IMR-90 (cell line): ENCODE measurements at regions not wholly inside any gene's neighbourhood (a gene's known extent, or its start where the extent isn't known, plus 50 kb on each side); places are given as distances from the start of the nearest gene placed in this dataset.

Experiments
- ATAC-seq: fragments of 200-7000 bp; cut with Tn5 transposase; 2 replicates; pipeline ENCODE4 v1.9.1; 2020; ENCODE audit warnings: low read depth, mild to moderate bottlenecking, moderate library complexity
- BruUV-seq: library from RNA; stranded (reverse); fragments of 400-500 nt; replicated peaks from 2 replicates; lab custom pipeline; 2021; lab: Mats Ljungman, UMichigan
- CTCF ChIA-PET: fragments of 300-600 bp; formaldehyde crosslinking; extraction: SDS; loops from one replicate; lab custom pipeline; 2021; ENCODE audit warnings: antibody characterized with exemption; lab: Yijun Ruan, JAX
- POLR2A ChIA-PET: fragments of 300-600 bp; sonication (Branson Sonifier 250); formaldehyde crosslinking; loops from one replicate; lab custom pipeline; 2022; ENCODE audit warnings: antibody characterized with exemption; ENCODE audit not compliant: unreplicated experiment; lab: Charles Lee
- DNase-seq: peaks from one replicate; pipeline ENCODE4 v3.0.0; 2013
- H2AFZ ChIP-seq: replicated peaks from 2 replicates; pipeline ENCODE3; 2013; ENCODE audit warnings: low read length, mild to moderate bottlenecking; ENCODE audit not compliant: poor library complexity
- H2AK5ac ChIP-seq: 2 replicates; pipeline ENCODE4 v1.6.1; 2013; ENCODE audit warnings: low read depth, low read length, inconsistent platforms
- H2AK9ac ChIP-seq: replicated peaks from 2 replicates; pipeline ENCODE3; 2013; ENCODE audit warnings: mild to moderate bottlenecking, low read depth, low read length, moderate library complexity; ENCODE audit not compliant: poor library complexity
- H2BK120ac ChIP-seq: 2 replicates; pipeline ENCODE4 v1.6.1; 2013; ENCODE audit warnings: low read depth, low read length, inconsistent platforms
- H2BK15ac ChIP-seq: 3 replicates; pipeline ENCODE4 v1.6.1; 2013; ENCODE audit warnings: low read depth, low read length, inconsistent platforms
- H2BK20ac ChIP-seq: 2 replicates; pipeline ENCODE4 v1.6.1; 2013; ENCODE audit warnings: low read depth, mild to moderate bottlenecking, inconsistent platforms, low read length, moderate library complexity
- H2BK5ac ChIP-seq: 2 replicates; pipeline ENCODE4 v1.6.1; 2013; ENCODE audit warnings: mild to moderate bottlenecking, low read depth, low read length, inconsistent platforms; ENCODE audit not compliant: poor library complexity, severe bottlenecking
- H3K14ac ChIP-seq: replicated peaks from 2 replicates; pipeline ENCODE4 v1.6.1; 2013; ENCODE audit warnings: low read depth, low read length, inconsistent platforms
- H3K18ac ChIP-seq: 2 replicates; pipeline ENCODE4 v1.6.1; 2013; ENCODE audit warnings: low read depth, low read length, control low read depth
- H3K23ac ChIP-seq: 2 replicates; pipeline ENCODE4 v1.6.1; 2013; ENCODE audit warnings: low read depth, low read length, inconsistent platforms
- H3K27ac ChIP-seq: 2 replicates; pipeline ENCODE4 v1.5.1; 2013; ENCODE audit warnings: mild to moderate bottlenecking, control low read depth, low read length; ENCODE audit not compliant: insufficient read depth
- H3K27me3 ChIP-seq: 2 replicates; pipeline ENCODE4 v1.6.1; 2013; ENCODE audit warnings: low read length; ENCODE audit not compliant: control insufficient read depth, insufficient read depth
- H3K36me3 ChIP-seq: 2 replicates; pipeline ENCODE4 v1.6.1; 2013; ENCODE audit warnings: low read length, mixed read lengths; ENCODE audit not compliant: control insufficient read depth, insufficient read depth
- H3K4ac ChIP-seq: 2 replicates; pipeline ENCODE4 v1.6.1; 2013; ENCODE audit warnings: low read depth, low read length, inconsistent platforms
- H3K4me1 ChIP-seq: 2 replicates; pipeline ENCODE4 v1.6.1; 2013; ENCODE audit warnings: low read length, mixed read lengths; ENCODE audit not compliant: control insufficient read depth, insufficient read depth
- H3K4me2 ChIP-seq: 2 replicates; pipeline ENCODE4 v1.6.1; 2013; ENCODE audit warnings: low read depth, mild to moderate bottlenecking, control low read depth, low read length, moderate library complexity
- H3K4me3 ChIP-seq: 2 replicates; pipeline ENCODE4 v1.5.1; 2013; ENCODE audit warnings: low read depth, mild to moderate bottlenecking, control low read depth, low read length, moderate library complexity; ENCODE audit not compliant: insufficient read depth
- H3K56ac ChIP-seq: 2 replicates; pipeline ENCODE4 v1.6.1; 2013; ENCODE audit warnings: low read length, inconsistent platforms; ENCODE audit not compliant: insufficient read depth; ENCODE audit errors: extremely low read depth
- H3K79me1 ChIP-seq, 2 experiments: 2 replicates each; pipeline ENCODE4 v1.6.1; 2013; ENCODE audit warnings: low read length in 2 of 2, inconsistent platforms in 1 of 2, low read depth in 1 of 2
- H3K9ac ChIP-seq: 2 replicates; pipeline ENCODE4 v1.6.1; 2013; ENCODE audit warnings: low read depth, low read length, control low read depth
- H3K9me1 ChIP-seq: 2 replicates; pipeline ENCODE4 v1.6.1; 2013; ENCODE audit warnings: low read length, inconsistent platforms; ENCODE audit not compliant: insufficient read depth
- H3K9me3 ChIP-seq: 2 replicates; pipeline ENCODE4 v1.6.1; 2013; ENCODE audit warnings: low read length; ENCODE audit not compliant: control insufficient read depth, insufficient read depth
- H4K20me1 ChIP-seq: 2 replicates; pipeline ENCODE4 v1.6.1; 2013; ENCODE audit warnings: low read length, inconsistent platforms; ENCODE audit not compliant: insufficient read depth
- H4K5ac ChIP-seq: 2 replicates; pipeline ENCODE4 v1.6.1; 2013; ENCODE audit warnings: mild to moderate bottlenecking, low read depth, low read length, control low read depth
- H4K8ac ChIP-seq, 2 experiments: 2 replicates each; pipeline ENCODE4 v1.6.1; 2013; ENCODE audit warnings: low read depth in 2 of 2, low read length in 2 of 2, control low read depth in 1 of 2, inconsistent platforms in 1 of 2
- H4K91ac ChIP-seq: 2 replicates; pipeline ENCODE4 v1.6.1; 2013; ENCODE audit warnings: low read depth, low read length, inconsistent platforms; ENCODE audit not compliant: insufficient read depth
- CTCF ChIP-seq: conservative IDR thresholded peaks from 2 replicates; pipeline ENCODE4 v1.5.1; 2012; ENCODE audit warnings: mild to moderate bottlenecking, low read depth, low read length, improper control_type of control experiment
- ELK1 ChIP-seq: fragments of 150-350 bp; IDR thresholded peaks from 2 replicates; pipeline ENCODE4 v1.6.1; 2016; ENCODE audit warnings: low read depth, mild to moderate bottlenecking, low read length, moderate library complexity, borderline replicate concordance
- FOS ChIP-seq: fragments of 150-350 bp; IDR thresholded peaks from 2 replicates; pipeline ENCODE4 v1.6.1; 2016; ENCODE audit warnings: low read depth, low read length
- MAZ ChIP-seq: IDR thresholded peaks from 2 replicates; pipeline ENCODE4 v1.6.1; 2012; ENCODE audit warnings: low read depth, mild to moderate bottlenecking, low read length, improper control_type of control experiment, moderate library complexity, borderline replicate concordance
- RFX5 ChIP-seq: IDR thresholded peaks from 2 replicates; pipeline ENCODE4 v1.8.0; 2012; ENCODE audit warnings: low read depth, mild to moderate bottlenecking, low read length, moderate library complexity
- SMC3 ChIP-seq: fragments of 150-350 bp; IDR thresholded peaks from 2 replicates; pipeline ENCODE4 v1.6.1; 2016; ENCODE audit warnings: low read depth, mild to moderate bottlenecking, antibody characterized with exemption, low read length, moderate library complexity
- WGBS, 2 experiments: methylation state at CpG; one replicate each; pipeline versions ENCODE4 v1.1.5 to v1.1.7; 2013; ENCODE audit warnings: missing lambda C conversion rate in 2 of 2; ENCODE audit not compliant: insufficient read length in 1 of 2; ENCODE audit errors: extremely low coverage in 2 of 2; 5-methylcytosine and 5-hydroxymethylcytosine counted together
- dilution Hi-C: fragments of 300-500 bp; cut with HindIII; formaldehyde crosslinking; loops from one replicate; pipeline ENCODE4 v1.14.3; 2018; ENCODE audit warnings: low sequenced_read_pairs; ENCODE audit not compliant: unreplicated experiment
- in situ Hi-C: fragments of 300-500 bp; cut with MboI; formaldehyde crosslinking; loops from 3 replicates; pipeline ENCODE4 v1.14.3; 2019; ENCODE audit warnings: low sequenced_read_pairs, inconsistent platforms, mixed read lengths
- intact Hi-C: fragments of 100-400 bp; cut with micrococcal nuclease; formaldehyde crosslinking; loops from 2 replicates; pipeline ENCODE4 v1.10.0; 2022

GRCh38 chr5:118728191-118728590 lies 260.2 kb downstream of the DTWD2 start:
- CTCF ChIA-PET: no interaction called here
- no peak overlapping the region for H3K18ac ChIP-seq
- H2BK20ac ChIP-seq: no peak overlapping the region
- H3K9me3 ChIP-seq: no peaks in the 10 kb centered on the region
- ATAC-seq (no peak), DNase-seq (no peak)
- in situ Hi-C loops: no loop called here
- no peak overlapping the region for H3K27ac ChIP-seq
- no peak overlapping the region for H2AFZ ChIP-seq
- H4K5ac ChIP-seq: no peak overlapping the region
- no peak overlapping the region for H2AK9ac ChIP-seq
- H3K56ac ChIP-seq: no peak overlapping the region
- BruUV-seq: no TSS peak
- no peak overlapping the region for H2BK120ac ChIP-seq
- no peaks in the 10 kb centered on the region for H3K4me1 ChIP-seq
- H3K9ac ChIP-seq: no peak overlapping the region
- dilution Hi-C loops: no loop called here
- no peak overlapping the region for H4K8ac ChIP-seq
- no peak overlapping the region for H3K14ac ChIP-seq
- H3K4me2 ChIP-seq: no peak overlapping the region
- TF ChIP-seq MAZ (no peak), ELK1 (no peak), RFX5 (no peak), FOS (no peak), SMC3 (no peak), CTCF (no peak)
- H2AK5ac ChIP-seq: no peak overlapping the region
- no peak overlapping the region for H4K91ac ChIP-seq
- no peak overlapping the region for H3K4me3 ChIP-seq
- no peaks in the 10 kb centered on the region for H3K9me1 ChIP-seq
- no peak overlapping the region for H2BK5ac ChIP-seq
- no peaks in the 10 kb centered on the region for H3K27me3 ChIP-seq
- no peak overlapping the region for H2BK15ac ChIP-seq
- H3K23ac ChIP-seq: no peak overlapping the region
- no peaks in the 10 kb centered on the region for H4K20me1 ChIP-seq
- no peak overlapping the region for H3K4ac ChIP-seq
- H3K79me1 ChIP-seq: no peaks in the 10 kb centered on the region
- intact Hi-C loops: no loop called here
- H3K36me3 ChIP-seq: no peaks in the 10 kb centered on the region
- no CpG with 5 or more reads among the region's 2 CpGs for WGBS, 2 experiments
- POLR2A ChIA-PET: no interaction called here
